GM21529 (cell line): ENCODE measurements at regions not wholly inside any gene's neighbourhood (a gene's known extent, or its start where the extent isn't known, plus 50 kb on each side); places are given as distances from the start of the nearest gene placed in this dataset.

Experiments
- ATAC-seq: cut with Tn5 transposase; IDR thresholded peaks from one replicate; pipeline ENCODE4 v1.9.1; 2021; ENCODE audit not compliant: unreplicated experiment

- no peak for ATAC-seq
These were observed 228.0 kb upstream of the RTL1 start for GRCh38 chr14:101131451-101131916.

DNA sequence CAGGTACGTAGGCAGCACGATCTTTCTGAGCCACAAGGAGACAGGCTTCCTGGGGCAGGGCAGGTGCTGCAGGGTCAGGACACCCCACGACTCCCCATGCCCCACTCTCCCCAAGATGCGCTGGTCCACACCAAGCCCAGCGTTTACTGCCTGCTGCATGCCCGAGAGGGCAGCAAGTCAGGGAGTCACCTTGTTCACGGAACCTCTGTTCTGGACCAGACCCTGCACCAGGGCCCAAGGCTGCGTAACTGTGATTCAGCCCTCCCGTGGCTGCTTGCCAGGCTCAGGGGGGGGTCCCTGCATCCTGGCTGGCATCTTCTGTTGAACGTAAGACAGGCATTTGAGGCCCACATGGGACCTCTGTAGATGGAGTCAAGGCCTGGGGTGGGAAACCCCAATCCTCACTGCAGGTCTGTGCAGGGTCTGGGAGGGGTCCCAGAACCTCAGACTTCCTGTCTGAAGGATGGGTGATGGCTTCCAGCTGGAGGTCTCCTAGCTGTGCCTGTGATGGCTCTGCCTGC is 228.6 kb upstream of the RTL1 start:
- ATAC-seq = no peak

- ATAC-seq = no peak
These were observed 229.1 kb upstream of the RTL1 start for GRCh38 chr14:101132588-101132987.

DNA sequence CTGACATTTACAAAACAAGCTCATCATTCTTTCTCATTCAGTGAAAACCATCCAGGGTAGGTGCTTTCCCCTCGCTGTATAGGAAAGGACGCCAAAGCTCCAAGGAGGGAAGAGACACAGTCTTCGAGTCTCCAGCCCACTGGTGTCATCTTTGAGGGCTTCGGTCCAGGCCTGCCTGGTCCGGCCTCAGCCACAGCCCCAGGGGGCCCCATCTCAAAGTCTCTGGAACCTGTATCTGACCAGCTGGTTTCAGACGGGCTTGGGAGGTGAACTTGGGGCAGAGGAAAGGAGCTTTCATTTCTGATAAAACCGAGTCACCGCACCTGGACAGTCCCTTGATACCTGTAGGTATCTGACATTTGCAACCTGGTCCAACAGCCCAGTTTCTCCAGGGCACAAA is 229.5 kb upstream of the RTL1 start:
- ATAC-seq = no peak

GRCh38 chr14:101134161-101134631 is 230.7 kb upstream of the RTL1 start:
- no peak for ATAC-seq

DNA sequence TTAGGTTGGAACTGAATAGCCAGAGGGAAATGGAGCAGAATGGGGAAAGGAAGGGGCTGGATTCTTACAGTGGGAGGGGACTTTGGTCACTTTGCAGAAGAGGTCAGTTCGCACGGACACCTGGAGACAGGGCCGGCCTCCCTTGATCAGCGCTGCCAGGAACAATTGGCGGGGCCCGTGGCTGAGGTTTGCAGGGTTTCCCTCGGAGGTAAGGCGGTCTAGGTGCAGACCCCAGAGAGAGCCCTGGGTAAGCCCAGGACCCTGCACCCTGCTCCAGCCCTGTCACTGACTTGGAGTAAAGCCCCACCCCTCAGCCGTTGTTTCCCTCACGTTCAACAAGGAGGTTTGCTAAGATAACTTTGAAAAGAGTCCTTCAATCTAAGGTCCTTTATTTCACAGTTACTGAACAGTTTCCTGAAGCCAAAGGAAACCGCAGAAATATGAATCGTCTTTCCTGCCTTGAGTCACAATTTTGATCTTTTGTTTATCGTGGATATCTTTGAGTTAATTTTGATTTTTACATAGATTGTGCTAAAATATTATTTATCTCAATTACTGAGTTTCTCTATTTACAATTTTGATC is 231.4 kb upstream of the RTL1 start:
- no peak for ATAC-seq

DNA sequence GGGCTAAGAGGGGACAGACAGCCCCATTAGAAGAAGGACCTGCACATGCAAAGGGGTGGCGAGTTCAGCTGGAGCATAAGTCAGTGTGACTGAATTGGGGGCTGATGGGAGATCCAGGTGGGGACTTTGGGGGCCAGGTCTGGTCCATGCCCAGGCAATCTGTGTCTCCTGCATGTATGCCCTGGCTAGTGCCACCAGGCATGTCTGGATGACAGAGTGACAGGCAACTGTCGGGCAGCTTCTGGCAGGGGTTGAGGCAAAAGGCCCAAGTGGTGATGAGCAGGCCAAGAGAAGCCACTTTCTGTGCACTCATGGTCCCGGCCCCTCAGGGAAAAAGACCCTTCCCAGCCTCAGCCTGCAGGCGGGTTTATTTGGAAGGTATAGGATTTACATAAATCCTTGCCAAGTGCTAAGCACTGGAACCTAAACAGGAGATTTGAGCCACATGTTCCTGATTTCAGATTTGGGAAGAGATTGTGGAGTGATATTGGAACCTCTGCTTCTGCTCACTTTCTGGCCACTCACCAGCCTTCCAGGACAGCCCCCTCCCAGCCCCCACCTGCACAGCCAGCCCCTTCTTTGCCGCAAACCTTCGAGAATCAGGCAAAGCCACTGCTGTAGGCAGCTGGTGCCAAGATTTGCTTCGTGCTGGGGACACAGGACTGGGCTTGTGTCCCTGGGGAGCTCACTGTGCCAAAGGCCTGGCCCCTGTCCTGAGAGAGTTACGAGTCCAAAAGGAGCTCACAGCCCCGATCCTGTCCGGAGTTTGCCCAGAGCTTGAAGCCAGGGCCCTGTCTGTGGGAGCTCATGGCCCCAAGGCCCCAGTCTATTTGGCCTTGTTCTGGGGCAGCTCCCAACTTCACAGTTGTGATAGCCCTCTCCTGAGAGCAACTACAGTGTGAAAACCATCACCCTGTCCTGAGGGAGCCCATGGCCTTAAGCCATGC is 232.5 kb upstream of the RTL1 start:
- no peak for ATAC-seq

DNA sequence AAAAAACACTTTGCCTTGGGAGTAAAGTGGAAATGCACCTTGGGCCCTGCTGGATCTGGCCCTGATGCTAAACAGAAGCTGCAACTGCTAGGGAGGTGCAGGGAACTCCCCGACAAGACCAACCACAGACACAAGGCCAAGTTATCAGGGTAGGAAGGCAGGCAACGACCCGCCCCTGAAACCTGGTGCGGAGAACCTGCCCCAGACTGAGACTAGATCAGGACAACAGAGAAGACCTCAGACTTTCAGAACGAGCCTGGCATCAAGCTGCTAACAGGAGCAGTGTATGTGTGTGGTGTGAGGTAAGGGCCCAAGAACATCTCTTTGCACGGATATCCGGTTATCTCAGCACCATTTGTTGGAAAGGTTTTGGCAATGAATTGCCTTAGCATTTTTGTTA is 233.7 kb upstream of the RTL1 start:
- ATAC-seq = no peak

DNA sequence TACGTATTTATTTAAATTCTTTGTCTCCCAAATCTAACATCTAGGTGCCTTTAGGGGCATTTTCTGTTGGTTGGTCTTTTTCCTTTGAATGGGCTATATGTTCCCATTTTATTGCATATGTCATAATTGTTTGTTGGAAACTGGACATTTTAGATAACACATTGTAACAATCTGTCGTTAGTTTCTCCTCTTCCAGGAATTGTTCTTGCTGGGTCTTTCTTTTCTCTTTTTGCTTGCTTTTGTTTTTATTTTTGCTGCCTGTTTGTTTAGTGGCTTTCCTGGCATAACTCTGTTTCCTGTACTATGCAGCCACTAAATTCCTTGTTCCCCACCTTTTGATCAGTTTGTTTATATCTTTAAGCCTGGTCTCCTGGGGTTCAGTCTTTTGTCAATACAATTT is 244.3 kb upstream of the RTL1 start:
- ATAC-seq = no peak

- no peak for ATAC-seq
These were observed 246.6 kb upstream of the RTL1 start for GRCh38 chr14:101150039-101150610.

- ATAC-seq = no peak
These were observed 247.9 kb upstream of the RTL1 start for GRCh38 chr14:101151226-101151926.

DNA sequence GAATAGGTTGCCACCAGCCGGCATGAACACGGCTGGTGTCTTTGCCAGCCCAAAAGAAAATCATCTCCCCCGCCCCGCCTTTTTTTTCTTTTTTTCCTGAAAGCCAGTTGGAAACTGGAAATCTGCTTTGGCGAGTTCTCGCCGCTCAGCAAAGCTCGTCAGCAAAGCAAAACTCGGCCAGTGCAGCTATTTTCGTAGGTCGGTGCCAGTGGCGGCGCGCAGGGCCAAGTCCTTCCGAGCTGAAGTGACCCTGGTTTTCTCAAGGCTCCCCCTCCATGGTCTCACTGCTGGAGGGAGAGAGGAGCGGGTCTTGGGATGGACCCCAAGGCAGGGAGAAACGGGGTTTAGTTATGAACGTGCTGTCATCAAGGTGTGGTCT is 248.4 kb upstream of the RTL1 start:
- no peak for ATAC-seq

- ATAC-seq = no peak
These were observed 249.3 kb upstream of the RTL1 start for GRCh38 chr14:101152855-101153254.

- ATAC-seq = no peak
These were observed 250.2 kb upstream of the RTL1 start for GRCh38 chr14:101153691-101154090.

DNA sequence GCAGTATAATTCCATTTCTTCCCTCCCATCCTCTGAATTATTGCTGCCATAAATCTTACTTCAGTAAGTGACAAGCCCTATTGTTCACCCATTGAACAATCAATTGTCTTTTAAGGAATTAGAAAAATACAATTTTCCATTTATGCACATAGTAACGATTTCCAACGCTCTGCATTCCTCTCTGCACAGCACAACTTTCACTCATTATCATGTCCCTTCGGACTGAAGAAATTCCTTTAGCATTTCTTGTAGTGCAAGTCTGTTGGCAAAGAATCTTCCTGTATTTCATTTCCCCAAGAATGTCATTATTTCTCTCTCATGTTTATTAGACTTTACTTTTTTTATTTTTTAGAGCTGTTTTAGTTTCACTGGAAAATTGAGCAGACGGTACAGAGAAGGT is 252.1 kb upstream of the RTL1 start:
- ATAC-seq = no peak

GRCh38 chr14:101167428-101167827 is 263.9 kb upstream of the RTL1 start:
- no peak for ATAC-seq

DNA sequence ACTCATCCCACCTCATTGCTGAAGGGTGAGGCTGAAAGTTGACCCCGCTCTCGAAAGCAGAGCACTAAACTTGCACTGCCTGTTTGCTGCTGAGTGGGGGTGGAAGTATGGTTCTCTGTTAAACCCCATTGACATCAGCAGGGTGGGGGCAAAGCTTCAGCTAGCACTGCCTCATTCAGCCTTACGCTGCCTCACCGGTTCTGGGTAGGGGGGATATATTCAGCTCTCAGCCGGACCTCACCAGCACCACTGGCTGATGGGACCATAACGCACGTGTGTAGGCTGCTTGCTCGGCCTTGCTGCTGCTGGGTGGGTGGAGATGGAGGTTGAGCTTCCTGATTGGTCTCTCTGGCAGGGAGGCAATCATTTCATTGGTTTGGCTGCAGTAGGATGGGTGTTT is 265.7 kb upstream of the RTL1 start:
- ATAC-seq = no peak

GRCh38 chr14:101171650-101172049 is 268.1 kb upstream of the RTL1 start:
- ATAC-seq = no peak

GRCh38 chr14:101173698-101174521 is 270.4 kb upstream of the RTL1 start:
- ATAC-seq = no peak

DNA sequence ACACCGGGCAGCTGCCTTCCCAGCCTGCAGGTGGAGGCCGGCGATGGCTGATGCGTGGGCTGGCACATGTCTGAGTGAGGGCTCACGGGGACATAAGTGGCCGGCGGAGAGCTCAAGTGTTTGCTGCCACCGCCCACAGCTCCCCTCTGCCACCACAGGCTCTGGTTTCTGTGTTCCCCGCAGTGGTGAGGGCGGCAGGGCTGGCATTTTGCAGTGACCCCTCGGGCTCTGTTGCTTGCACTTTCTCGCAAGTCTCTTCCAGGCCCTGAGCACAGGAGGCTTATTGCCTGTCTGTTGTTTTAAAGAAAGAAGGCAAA is 271.0 kb upstream of the RTL1 start:
- ATAC-seq = no peak
